ENCODE measurements at regions not wholly inside any gene's neighbourhood (a gene's known extent, or its start where the extent isn't known, plus 50 kb on each side); places are given as distances from the start of the nearest gene placed in this dataset.

DNA sequence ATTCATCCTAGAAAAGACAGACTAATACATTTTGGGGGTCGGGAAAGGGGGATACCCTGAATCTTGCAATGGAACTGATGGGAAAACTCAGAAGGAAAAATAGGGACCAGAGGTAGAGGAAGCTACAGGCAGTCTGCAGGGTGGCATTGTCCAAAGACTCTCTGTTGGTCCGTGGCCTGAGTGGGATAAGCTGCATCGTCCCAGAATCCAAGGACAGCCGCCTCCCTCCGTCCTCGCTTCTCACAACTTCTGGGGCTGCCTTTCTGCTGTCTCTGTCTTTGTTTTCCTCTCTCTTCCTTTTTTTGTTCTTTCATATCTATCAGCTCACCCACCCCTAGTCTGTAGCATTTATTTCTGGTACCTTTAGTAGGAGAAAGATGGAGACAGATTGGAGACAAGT lies 1052.6 kb upstream of the RBFOX1 start:
- TF ChIP-seq EZH2 (IDR thresholded peaks at IDR 0.05; ENCODE audit: low read length) = no peak
- TF ChIP-seq, protein P1, sequence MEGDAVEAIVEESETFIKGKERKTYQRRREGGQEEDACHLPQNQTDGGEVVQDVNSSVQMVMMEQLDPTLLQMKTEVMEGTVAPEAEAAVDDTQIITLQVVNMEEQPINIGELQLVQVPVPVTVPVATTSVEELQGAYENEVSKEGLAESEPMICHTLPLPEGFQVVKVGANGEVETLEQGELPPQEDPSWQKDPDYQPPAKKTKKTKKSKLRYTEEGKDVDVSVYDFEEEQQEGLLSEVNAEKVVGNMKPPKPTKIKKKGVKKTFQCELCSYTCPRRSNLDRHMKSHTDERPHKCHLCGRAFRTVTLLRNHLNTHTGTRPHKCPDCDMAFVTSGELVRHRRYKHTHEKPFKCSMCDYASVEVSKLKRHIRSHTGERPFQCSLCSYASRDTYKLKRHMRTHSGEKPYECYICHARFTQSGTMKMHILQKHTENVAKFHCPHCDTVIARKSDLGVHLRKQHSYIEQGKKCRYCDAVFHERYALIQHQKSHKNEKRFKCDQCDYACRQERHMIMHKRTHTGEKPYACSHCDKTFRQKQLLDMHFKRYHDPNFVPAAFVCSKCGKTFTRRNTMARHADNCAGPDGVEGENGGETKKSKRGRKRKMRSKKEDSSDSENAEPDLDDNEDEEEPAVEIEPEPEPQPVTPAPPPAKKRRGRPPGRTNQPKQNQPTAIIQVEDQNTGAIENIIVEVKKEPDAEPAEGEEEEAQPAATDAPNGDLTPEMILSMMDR (optimal IDR thresholded peaks at IDR 0.05 in 1 of 3, IDR thresholded peaks at IDR 0.05 in 1 of 3, conservative IDR thresholded peaks at IDR 0.05 in 1 of 3; ENCODE audit: extremely low read depth in 1 of 3, insufficient read depth in 2 of 3, low read length in 3 of 3) = no peak

Measured in keratinocyte (primary cell).